Endothelial cell of umbilical vein (primary cell): ENCODE measurements at regions not wholly inside any gene's neighbourhood (a gene's known extent, or its start where the extent isn't known, plus 50 kb on each side); places are given as distances from the start of the nearest gene placed in this dataset.

Source experiments
- BruUV-seq: library from RNA; stranded (reverse); fragments of 400-500 nt; replicated peaks from 2 replicates; lab custom pipeline; 2021; lab: Mats Ljungman, UMichigan
- CTCF ChIA-PET: fragments of 300-600, 350-600 bp; sonication (Branson Sonifier 250); formaldehyde crosslinking; loops from one replicate; lab custom pipeline; 2021; ENCODE audit warnings: antibody characterized with exemption, inconsistent platforms; lab: Charles Lee
- POLR2A ChIA-PET: fragments of 300-600, 350-600 bp; sonication (Branson Sonifier 250); formaldehyde crosslinking; loops from one replicate; lab custom pipeline; 2021; ENCODE audit warnings: antibody characterized with exemption, inconsistent platforms; lab: Charles Lee
- DNase-seq: peaks from one replicate; pipeline ENCODE4 v3.0.0-alpha.2; 2011; ENCODE audit warnings: low read depth, low spot score
- FAIRE-seq: peaks from 2 replicates; lab custom pipeline; 2011; peaks lifted over from hg19 to GRCh38; lab: Jason Lieb, UNC
- H2AFZ ChIP-seq: 2 replicates; pipeline ENCODE4 v1.6.0; 2012; ENCODE audit warnings: low read depth, low read length, control low read depth, inconsistent platforms
- H3K27ac ChIP-seq: 2 replicates; pipeline ENCODE4 v1.5.1; 2011; ENCODE audit warnings: low read depth, mild to moderate bottlenecking, control low read depth, low read length, moderate library complexity; ENCODE audit not compliant: insufficient read depth
- H3K27me3 ChIP-seq, 2 experiments: 2 replicates each; pipeline versions ENCODE4 v1.6.0 to v1.6.1; 2011; ENCODE audit warnings: low read length in 2 of 2, mixed read lengths in 1 of 2; ENCODE audit not compliant: control insufficient read depth in 2 of 2, insufficient read depth in 2 of 2
- H3K36me3 ChIP-seq, 2 experiments: 2 replicates in 1 of 2; 3 replicates in 1 of 2; pipeline ENCODE4 v1.5.1; 2011; ENCODE audit warnings: low read length in 2 of 2, mild to moderate bottlenecking in 1 of 2, moderate library complexity in 1 of 2; ENCODE audit not compliant: control insufficient read depth in 2 of 2, insufficient read depth in 2 of 2; ENCODE audit errors: extremely low read depth in 1 of 2
- H3K4me1 ChIP-seq: 3 replicates; pipeline ENCODE4 v1.5.1; 2011; ENCODE audit warnings: mild to moderate bottlenecking, low read length; ENCODE audit not compliant: control insufficient read depth, insufficient read depth; ENCODE audit errors: extremely low read depth
- H3K4me2 ChIP-seq: 2 replicates; pipeline ENCODE4 v1.6.1; 2011; ENCODE audit warnings: low read length, control low read depth, mixed read lengths; ENCODE audit not compliant: insufficient read depth
- H3K4me3 ChIP-seq, 3 experiments: fragments of 200-600 bp in 1 of 3; sonication (generic), shearing (Covaris generic) in 1 of 3; replicated peaks in 1 of 3; 2 replicates each; pipeline ENCODE4 v1.5.1; 2011 to 2016; ENCODE audit warnings: control low read depth in 3 of 3, low read length in 3 of 3, mild to moderate bottlenecking in 2 of 3, inconsistent platforms in 1 of 3, low read depth in 1 of 3, moderate library complexity in 1 of 3; ENCODE audit not compliant: insufficient read depth in 1 of 3
- H3K79me2 ChIP-seq: 2 replicates; pipeline ENCODE4 v1.6.0; 2012; ENCODE audit warnings: low read length, inconsistent platforms; ENCODE audit not compliant: control insufficient read depth, insufficient read depth
- H3K9ac ChIP-seq: replicated peaks from 2 replicates; pipeline ENCODE3; 2011; ENCODE audit warnings: low read length, control low read depth; ENCODE audit not compliant: insufficient read depth; ENCODE audit errors: extremely low read depth
- H3K9me1 ChIP-seq: replicated peaks from 3 replicates; pipeline ENCODE4 v1.6.0; 2011; ENCODE audit warnings: mild to moderate bottlenecking, low read length; ENCODE audit not compliant: control insufficient read depth, insufficient read depth; ENCODE audit errors: extremely low read depth
- H3K9me3 ChIP-seq: replicated peaks from 2 replicates; pipeline ENCODE4 v1.5.1; 2012; ENCODE audit warnings: low read length, inconsistent platforms; ENCODE audit not compliant: control insufficient read depth, insufficient read depth
- H4K20me1 ChIP-seq: replicated peaks from 2 replicates; pipeline ENCODE3; 2011; ENCODE audit warnings: mild to moderate bottlenecking, low read length; ENCODE audit not compliant: control insufficient read depth, insufficient read depth; ENCODE audit errors: extremely low read depth
- CTCF ChIP-seq, 2 donors: IDR thresholded peaks; 1 replicate in 1 of 2; 2 replicates in 1 of 2; pipeline ENCODE4 v1.5.1; 2011; ENCODE audit warnings: low read length in 2 of 2, mild to moderate bottlenecking in 2 of 2, moderate library complexity in 2 of 2, control low read depth in 1 of 2, inconsistent platforms in 1 of 2, low read depth in 1 of 2; ENCODE audit not compliant: insufficient read depth in 1 of 2; ENCODE audit errors: extremely low read depth in 1 of 2
- EZH2 ChIP-seq: IDR thresholded peaks from 2 replicates; pipeline ENCODE4 v1.6.1; 2012; ENCODE audit warnings: borderline replicate concordance, low read depth, mild to moderate bottlenecking, moderate library complexity, low read length, inconsistent platforms; ENCODE audit not compliant: severe bottlenecking
- FOS ChIP-seq: IDR thresholded peaks from 2 replicates; pipeline ENCODE4 v1.6.1; 2011; ENCODE audit warnings: mild to moderate bottlenecking, low read length, moderate library complexity, borderline replicate concordance; ENCODE audit not compliant: insufficient read depth
- GATA2 ChIP-seq: IDR thresholded peaks from 2 replicates; pipeline ENCODE4 v1.7.0; 2011; ENCODE audit warnings: low read depth, mild to moderate bottlenecking, moderate library complexity, mixed read lengths, low read length; ENCODE audit not compliant: insufficient read length, insufficient read depth
- JUN ChIP-seq: IDR thresholded peaks from 2 replicates; pipeline ENCODE4 v1.6.1; 2011; ENCODE audit warnings: borderline replicate concordance, low read depth; ENCODE audit not compliant: insufficient read length, insufficient read depth
- MAX ChIP-seq: IDR thresholded peaks from 2 replicates; pipeline ENCODE4 v1.6.1; 2011; ENCODE audit not compliant: insufficient read depth, insufficient read length
- MYC ChIP-seq: IDR thresholded peaks from one replicate; pipeline ENCODE4 v1.6.1; 2011; ENCODE audit warnings: mild to moderate bottlenecking, low read depth, low read length
- POLR2A ChIP-seq: IDR thresholded peaks from 2 replicates; pipeline ENCODE4 v1.6.1; 2012; ENCODE audit warnings: low read depth, mild to moderate bottlenecking, control low read depth, low read length
- POLR2AphosphoS5 ChIP-seq: IDR thresholded peaks from 2 replicates; pipeline ENCODE4 v1.6.1; 2012; ENCODE audit warnings: low read depth, mild to moderate bottlenecking, control low read depth, low read length, moderate library complexity; ENCODE audit not compliant: insufficient read depth
- dilution Hi-C: fragments of 300-500 bp; cut with MboI; formaldehyde crosslinking; loops from one replicate; pipeline ENCODE4 v1.15.0; 2019; ENCODE audit warnings: low sequenced_read_pairs; ENCODE audit not compliant: extremely low pct_ligation_motif_present
- intact Hi-C: fragments of 100-400 bp; cut with micrococcal nuclease; formaldehyde crosslinking; loops from one replicate; pipeline ENCODE4 v1.10.0; 2022

- Histone ChIP-seq H3K9me3 (no peaks in the 10 kb centered on the region), H3K4me1 (no peaks in the 10 kb centered on the region), H3K79me2 (no peaks in the 10 kb centered on the region), H3K27me3 (no peaks in the 10 kb centered on the region), H3K4me3 (no peak overlapping the region), H3K36me3 (no peaks in the 10 kb centered on the region), H3K4me2 (no peak overlapping the region), H3K9me1 (no peaks in the 10 kb centered on the region), H2AFZ (no peak overlapping the region), H4K20me1 (no peaks in the 10 kb centered on the region), H3K9ac (no peak overlapping the region), H3K27ac (no peak overlapping the region)
- FAIRE-seq = no peak
- TF ChIP-seq CTCF (IDR thresholded peaks at IDR 0.05; ENCODE audit: extremely low read depth in 1 of 2, insufficient read depth in 1 of 2, low read depth in 1 of 2, low read length in 2 of 2) = no peak
- no peak for TF ChIP-seq MAX
- TF ChIP-seq JUN = no peak
- TF ChIP-seq MYC = no peak
- no peak for TF ChIP-seq GATA2
- TF ChIP-seq POLR2A = no peak
- TF ChIP-seq FOS = no peak
- no peak for TF ChIP-seq EZH2
- TF ChIP-seq POLR2AphosphoS5 = no peak
- dilution Hi-C loops = no loop called here
- intact Hi-C loops = no loop called here
- no TSS peak for BruUV-seq
- DNase-seq = no peak
- POLR2A ChIA-PET = no interaction called here
- CTCF ChIA-PET = no interaction called here
Measured at GRCh38 chr6:95905132-95905531, 110.6 kb upstream of the FUT9 start.
